GM18508 (cell line): ENCODE measurements at regions not wholly inside any gene's neighbourhood (a gene's known extent, or its start where the extent isn't known, plus 50 kb on each side); places are given as distances from the start of the nearest gene placed in this dataset.
"Not testable (repeated sequence)": the region's sequence is repeated elsewhere in the genome, so short reads cannot be mapped to it uniquely, and the experiment has no call there.

Experiments used
- ATAC-seq: cut with Tn5 transposase; IDR thresholded peaks from one replicate; pipeline ENCODE4 v1.9.1; 2021; ENCODE audit warnings: moderate number of reproducible peaks; ENCODE audit not compliant: insufficient read depth, unreplicated experiment

DNA sequence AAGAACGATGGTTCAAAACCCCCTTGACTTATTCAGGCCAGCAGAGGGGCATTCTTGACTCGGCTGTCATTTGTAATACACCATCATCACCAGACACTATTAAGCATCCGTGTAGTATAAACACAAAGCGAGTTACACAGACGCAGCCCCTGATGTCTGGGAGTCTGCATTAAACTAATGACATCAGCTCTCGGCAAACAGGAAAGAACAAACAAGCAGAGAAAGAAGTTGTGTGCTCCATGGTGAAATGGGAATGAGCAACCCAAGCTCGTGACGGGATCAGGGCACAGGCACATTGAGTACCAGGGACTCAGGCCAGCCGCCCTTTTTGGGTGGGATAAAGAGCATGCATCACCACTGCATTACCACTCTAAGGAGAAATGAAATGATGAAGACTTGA, 460.1 kb downstream of the MED13L start:
- no peak for ATAC-seq

DNA sequence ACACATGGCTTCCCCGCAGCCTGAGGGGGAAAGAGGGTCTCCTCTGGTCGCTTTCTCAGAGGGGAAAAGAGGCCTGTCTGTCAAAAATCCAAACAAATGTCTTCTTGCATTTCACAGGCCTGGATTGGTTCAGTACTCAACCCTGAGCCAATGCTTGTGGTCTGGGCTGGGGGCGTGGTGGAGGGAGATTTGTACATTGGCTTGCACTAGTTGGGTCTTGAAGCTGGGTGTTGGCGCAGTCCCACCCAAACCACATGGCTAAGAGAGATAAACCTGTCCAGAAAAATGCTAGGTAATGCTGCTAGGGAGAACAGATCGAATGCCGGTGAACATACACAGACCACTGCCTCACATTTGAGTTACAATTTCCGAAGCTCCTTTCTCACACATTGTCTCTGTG, 461.6 kb downstream of the MED13L start:
- no peak for ATAC-seq

DNA sequence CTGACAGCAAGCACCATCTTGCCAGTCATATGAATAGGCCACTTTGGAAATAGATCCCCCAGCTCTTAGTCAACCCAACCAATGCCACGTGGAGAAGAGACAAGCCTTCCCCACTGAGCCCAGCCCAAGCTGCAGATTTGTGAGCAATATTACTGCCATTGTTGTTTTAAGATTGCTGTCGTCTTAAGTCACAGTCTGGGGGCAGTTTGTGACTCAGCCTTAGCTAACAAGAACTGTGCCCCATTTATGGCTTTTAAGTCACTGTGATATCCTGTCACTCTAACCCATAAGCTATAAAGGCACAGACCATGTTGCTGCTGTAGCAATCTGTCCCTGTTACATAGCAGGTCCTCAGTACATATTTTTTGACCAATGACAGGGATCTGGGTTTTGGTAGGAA, 464.2 kb downstream of the MED13L start:
- no peak for ATAC-seq

DNA sequence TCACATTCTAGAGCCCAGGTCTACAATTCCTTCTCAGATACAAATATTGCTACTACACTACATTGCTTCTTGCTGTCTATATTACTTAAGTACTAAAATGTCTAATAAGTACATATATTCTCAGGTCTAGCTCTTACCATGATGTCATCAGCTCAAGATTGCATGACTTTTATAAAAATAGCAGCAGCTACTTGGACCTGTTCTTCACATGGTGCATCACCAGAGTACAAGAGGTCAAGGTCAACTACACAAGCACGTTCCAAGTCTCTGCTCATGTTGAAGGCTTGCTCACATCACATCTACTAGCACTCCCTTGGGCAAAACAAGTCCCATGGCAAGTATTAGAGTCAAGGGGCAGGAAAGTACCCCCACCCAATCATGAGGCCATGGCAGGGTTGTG, 465.6 kb downstream of the MED13L start:
- ATAC-seq: no peak

DNA sequence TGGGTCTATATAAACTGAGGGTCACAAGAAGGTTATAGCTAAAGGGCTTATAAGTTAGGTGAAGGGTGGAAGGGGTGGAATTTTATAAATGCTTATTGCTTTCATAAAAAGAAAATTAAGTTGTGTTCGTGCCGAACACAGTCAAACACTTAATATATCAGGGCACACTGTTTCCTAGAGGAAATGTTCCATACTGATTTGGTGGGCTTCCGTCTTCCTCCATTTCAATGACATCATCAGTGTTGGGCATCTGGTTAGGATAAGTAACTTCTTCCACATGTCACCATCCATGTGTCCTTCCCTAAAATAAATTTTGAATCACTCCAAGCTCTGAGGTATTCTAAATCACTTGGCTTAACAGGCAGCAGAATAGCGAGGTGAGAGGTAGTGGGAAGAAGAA, 466.4 kb downstream of the MED13L start:
- no peak for ATAC-seq

DNA sequence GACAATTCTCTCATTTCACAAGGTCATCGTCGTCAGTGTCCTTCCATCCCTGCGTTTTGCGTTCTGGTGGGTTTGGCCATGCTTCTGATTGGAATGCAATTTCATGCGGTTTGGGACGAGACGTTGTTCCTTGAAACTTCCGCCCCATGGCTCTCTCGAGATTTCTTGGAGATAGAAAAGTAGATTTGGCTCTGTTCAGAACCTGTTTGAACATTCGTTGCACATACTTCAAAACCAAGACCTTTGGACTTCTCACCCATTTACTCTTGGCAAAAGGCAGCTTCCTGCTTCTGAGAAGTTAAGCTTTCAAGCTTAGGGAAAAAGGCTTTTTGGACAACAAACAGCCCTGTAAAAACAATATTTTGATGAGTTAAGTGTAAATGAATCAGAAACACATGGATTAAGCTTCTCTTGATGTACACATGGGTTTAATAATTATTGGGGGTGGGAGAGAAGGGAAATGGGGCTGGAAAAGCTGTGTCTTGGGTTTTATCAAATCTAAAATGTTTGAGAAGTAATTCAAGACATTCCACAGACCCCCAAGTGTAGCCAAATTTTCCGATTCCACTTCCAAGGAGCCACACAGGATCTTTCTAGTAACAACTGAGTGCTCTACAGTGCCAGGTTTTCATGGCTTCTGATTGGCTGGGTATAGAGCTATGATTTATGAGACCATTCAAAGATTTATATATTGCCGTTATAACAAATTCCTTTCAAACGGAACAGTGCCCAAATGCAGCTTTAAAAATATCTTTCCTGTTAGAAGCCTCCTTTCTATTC, 467.2 kb downstream of the MED13L start:
- no peak for ATAC-seq

DNA sequence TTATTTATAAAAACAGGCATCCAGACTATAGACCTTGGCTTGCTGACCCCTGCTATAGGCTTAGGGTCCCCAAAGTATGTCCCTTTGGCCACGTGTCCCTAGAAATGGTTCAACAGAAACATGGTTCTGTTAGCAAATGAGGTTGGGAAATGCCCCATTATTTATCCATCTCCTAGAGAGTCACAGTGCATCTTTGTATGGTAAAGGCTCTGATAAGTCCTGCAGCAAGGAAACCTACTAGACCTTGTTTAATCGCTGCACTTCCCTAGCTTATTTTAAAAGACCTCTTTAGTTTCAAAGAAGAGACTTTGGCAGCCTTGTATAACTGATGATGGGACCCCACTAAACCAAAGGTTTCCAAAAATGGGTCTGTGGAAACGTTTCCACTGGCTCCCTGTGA, 471.5 kb downstream of the MED13L start:
- ATAC-seq: no peak

DNA sequence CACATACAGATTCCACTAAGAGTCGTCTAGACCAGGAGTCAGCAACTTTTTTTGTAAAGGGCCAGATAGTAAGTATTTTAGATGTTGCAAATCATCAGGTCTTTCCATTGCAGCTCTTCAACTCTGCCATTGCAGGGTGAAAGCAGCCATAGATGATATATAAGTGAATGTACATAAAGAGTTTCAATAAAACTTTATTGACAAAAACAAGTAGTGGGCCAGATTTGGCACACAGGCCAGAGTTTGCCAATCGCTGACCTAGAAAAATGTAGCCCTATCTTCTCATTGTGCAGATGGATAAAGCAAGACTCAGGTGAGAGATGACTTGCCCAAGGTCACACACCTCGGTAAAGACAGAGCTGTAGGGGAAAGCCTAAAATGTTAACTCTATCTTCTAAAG, 474.7 kb downstream of the MED13L start:
- ATAC-seq: no peak

DNA sequence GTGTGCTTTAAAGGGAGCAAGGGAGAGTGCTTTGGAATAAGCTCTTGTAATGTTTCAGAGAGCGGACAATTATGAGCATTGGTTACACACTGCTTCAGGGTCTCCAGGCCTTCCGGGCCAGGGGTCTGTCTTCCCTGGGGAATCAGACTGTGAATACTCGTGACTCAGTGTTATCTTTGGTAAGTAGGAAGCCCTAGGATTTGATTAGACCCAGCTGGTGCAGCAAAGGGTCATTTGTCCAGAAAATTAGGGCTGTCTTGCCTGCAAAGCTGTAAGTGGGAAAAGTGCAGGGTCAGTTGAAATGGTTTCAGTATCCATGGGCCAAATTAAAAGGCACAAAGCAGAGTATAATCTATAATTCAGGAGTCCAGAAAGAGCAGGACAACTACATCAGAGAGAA, 475.6 kb downstream of the MED13L start:
- ATAC-seq: no peak

DNA sequence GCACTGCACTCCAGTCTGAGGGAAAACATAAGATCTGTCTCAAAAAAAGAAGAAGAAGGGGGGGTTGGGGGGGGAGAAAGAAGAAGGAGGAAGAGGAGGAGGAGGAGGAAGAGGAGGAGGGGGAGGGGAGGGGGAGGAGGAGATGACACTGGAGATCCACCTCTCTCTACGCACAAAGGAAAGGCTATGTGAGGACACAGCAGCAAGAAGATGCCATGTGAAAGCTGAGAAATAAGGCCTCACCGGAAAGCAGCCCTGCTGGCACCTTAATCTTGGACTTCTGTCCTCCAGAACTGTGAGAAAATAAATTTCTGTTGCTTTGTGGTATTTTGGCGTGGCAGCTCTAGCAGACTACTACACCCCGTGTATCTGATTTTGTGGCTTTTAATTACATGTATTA, 477.9 kb downstream of the MED13L start:
- ATAC-seq: no peak

DNA sequence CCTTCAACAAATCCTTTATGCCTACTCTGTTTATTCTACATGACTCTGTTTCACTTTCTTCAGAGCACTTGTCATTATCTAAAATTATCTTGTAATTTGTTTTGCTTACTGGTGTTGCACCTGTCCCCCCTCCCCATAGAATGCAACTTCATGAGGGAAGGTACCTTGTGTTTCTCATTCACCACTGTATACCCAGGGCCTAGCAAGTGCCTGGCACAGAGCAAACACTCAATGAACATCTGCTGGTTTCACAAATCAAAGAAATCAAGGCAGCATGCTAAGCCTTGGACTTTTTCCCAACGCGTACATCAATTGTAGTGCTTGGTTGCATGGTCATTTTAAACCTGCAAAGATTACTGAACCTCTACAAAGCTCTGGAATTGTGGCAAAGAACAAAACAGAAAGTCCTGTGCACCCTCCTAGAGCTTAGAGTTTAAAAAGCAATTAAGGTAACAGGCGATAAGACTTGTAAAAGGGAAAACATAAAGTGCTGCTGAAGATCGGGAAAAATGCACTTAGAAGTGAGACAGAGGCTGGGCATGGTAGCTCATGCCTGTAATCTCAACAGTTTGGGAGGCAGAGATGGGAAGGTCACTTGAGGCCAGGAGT, 479.1 kb downstream of the MED13L start:
- ATAC-seq: no peak

DNA sequence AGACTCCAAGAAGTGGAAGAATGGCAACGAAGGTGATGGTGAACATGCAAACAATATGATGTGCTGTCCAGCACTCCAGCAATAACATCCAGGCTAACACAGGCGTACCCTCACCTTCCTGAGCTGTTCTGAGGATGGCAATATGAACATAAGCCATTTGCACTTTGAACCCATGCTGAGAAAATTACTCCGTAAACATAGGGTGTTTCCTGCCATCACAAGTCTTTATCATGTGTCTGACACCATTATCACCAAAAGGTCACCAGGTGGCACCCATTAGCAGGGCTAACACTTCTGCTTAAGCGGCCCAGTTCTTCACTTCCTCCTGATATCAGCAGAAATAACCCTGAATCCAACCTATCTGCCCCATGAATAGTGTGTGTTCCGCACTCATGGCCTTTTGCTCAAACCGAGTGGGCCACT, 482.8 kb downstream of the MED13L start:
- ATAC-seq: no peak

DNA sequence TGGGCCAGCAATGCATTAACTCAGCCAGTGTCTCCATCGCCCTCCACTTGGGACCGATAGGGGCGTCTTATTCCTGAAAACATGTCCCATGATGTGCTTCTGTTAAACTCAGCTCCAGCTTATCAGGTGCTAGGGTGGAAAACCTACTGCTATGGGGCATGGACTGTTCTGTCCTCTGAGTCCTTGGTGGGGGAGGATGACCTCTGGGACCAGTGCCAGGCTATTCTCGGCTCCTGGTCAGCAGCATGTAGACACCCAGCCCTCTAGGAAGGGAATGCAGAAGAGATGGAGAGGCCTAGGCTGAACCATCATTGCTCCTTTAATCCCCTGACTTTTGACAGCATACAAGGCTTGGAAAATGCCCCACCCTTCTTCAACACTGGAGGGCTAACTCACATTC, 486.2 kb downstream of the MED13L start:
- ATAC-seq: no peak

DNA sequence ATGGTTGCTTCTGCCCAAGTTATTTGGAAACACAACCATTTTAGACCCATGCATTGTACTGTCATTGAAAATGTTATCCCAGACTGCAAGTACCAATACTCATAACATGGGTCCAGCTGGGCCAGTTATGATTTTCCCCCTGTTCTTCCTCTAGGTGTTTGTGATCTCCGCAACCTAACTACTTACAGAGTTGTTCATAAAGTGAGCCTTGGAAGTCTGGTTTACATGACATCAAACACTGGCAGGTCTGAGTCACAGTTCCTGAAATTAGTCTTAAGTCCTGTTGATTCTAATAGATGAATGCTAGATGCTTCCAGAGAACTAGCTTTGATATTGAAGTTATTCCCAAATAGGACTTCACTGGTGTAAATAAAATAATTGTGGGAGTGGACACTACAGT, 487.0 kb downstream of the MED13L start:
- ATAC-seq: no peak

DNA sequence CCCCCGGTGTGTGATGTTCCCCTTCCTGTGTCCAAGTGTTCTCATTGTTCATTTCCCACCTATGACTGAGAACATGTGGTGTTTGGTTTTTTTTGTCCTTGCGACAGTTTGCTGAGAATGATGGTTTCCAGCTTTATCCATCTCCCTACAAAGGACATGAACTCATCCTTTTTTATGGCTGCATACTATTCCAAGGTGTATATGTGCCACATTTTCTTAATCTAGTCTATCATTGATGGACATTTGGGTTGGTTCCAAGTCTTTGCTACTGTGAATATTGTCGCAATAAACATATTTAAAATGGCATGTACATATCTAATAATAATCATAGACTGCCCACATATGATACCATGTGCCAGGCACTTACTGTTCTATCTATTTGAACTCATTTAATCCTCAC, 491.0 kb downstream of the MED13L start:
- not testable (repeated sequence) for ATAC-seq

DNA sequence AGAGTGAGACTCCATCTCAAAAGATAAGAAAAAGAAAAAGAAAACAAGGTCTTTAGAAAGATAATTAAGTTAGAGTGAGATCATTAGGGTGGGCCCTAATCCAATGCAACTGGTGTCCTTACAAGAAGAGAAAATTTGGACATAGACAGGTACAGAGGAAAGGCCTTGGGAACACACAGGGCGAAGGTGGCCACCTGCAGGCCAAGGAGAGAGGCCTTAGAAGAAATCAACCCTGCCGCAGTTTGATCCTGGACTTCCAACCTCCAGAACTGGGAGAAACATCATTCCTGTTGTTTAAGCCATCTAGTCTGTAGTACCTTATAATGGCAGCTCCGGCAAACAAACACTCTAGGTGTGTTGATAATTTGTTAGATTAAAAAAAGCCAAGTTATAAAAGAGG, 491.9 kb downstream of the MED13L start:
- no peak for ATAC-seq

DNA sequence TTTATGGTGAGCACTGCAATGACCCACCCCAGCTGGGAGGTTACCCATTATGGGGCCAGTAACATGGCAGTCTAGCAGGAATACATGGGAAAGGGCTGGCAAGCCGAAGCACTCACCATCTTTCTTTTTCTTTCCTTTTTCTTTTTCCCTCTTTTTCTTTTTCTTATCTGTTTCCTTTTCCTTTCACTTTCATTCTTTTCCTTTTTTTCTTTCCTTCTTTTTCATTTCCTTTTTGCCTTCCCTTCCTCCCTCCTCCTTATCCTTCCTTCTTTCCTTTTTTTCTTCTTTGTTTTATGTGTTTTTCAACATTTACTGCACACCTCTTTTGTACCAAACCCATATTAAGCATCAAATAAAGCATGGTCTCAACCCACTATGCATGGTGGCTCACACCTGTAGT, 501.1 kb downstream of the MED13L start:
- no peak for ATAC-seq

DNA sequence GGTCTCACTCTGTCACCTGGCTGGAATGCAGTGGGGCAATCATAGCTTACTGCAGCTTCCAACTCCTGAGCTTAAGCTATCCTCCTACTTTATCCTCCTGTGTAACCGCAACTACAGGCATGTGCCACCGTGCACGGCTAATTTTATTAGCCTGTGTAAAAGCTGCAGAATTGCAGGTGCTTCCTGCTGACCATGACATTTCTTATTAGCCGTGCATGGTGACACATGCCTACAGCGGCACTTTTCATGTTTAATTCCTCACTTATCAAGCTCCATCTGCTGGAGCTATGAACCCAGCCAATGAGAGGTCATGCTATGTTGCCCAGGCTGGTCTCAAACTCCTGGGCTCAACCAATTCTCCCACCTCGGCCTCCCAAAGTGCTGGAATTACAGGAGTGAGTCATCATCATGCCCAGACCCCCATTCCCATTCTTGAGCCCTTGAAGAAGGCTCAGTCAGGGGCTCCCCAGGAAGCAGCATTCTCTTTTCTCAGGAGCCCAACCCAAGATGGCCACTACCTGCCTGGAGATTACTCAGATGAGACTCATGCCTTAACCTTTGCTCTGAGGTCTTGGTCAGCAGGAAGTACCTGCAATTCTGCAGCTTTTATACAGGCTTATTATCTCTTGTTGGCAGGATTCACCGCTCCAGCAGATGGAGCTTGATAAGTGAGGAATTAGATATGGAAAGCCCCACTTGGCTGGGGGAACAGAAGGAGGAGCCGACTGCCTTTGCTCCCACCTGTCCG, 503.2 kb downstream of the MED13L start:
- ATAC-seq: no peak

DNA sequence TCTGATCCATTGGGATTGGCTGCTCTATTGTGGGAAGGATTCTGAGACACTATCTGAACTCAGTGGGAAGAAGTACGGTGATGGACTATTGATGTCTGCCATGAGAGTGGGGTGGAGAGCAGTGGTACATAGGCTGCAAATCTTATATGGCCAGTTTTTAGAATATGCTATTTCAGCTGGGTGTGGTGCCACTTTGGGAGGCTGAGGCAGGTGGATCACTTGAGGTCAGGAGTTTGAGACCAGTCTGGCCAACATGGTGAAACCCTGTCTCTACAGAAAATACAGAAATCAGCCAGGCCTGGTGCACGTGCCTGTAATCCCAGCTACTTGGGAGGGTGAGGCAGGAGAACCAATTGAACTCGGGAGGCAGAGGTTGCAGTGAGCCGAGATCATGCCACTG, 505.9 kb downstream of the MED13L start:
- no peak for ATAC-seq

DNA sequence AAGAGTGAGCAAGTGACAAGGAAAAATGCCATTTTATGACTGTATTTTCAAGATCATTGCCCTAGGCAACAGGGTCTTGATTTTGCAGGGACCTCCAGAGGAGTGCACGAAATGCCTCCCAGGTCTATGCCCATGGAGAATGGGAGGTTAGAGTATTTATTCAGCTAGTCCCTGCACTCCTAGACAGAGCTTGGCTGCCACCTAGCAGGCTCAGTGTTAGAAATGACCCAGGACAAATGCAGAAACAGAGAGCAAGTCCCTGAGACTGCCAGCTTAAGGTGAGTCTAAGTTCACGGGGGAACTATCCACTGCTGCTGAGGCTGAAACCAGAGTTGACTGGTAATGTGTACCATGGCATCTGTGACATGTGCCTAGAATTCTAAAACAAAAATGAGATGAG, 506.4 kb downstream of the MED13L start:
- no peak for ATAC-seq

DNA sequence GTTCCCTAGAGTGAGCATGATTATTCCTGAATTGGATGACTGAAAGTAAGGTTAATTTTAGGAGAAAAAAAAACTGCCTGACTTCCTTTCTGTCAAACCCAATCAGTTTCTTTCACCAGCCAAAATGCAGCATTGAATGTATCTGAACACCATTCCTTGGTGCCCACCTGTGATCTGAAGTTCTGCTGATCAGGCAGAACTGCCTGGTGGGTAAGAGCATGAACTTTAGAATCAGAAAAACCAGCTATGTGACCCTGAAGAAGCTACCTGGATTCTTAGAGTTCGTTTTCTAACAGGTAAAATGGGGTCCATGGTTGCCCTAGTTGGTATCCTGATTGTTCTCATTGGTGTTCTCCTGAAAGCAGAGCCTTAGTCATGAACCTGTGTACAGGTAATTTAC, 506.9 kb downstream of the MED13L start:
- no peak for ATAC-seq

DNA sequence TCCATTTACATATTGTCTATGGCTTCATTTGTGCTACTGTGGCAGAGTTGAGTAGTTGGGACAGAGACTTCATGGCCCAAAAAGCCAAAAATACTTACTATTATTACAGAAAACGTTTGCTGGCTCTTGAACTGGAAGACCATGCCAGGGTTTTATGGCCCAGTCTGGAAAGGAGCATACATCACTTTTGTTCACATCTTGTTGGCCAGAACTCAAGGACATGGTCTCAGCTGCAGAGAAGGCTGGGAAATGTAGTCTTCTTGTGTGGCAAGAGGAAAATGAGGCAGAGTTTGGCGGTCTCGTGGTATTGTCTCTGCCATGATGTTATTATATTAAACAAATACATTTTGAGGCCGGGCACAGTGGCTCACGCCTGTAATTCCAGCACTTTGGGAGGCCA, 509.6 kb downstream of the MED13L start:
- ATAC-seq: no peak
